Pancreas (tissue), 10 donors: ENCODE measurements at regions not wholly inside any gene's neighbourhood (a gene's known extent, or its start where the extent isn't known, plus 50 kb on each side); places are given as distances from the start of the nearest gene placed in this dataset.
A peak's percentile ranks its signal among the peaks of the same experiment; 100 is the strongest.

Experiments used
- ATAC-seq, 4 donors: fragments of 200-7000 bp; cut with Tn5 transposase; one replicate each; pipeline versions ENCODE4 v1.8.0 to v1.9.1; 2020; ENCODE audit warnings: mild to moderate bottlenecking in 4 of 4, moderate library complexity in 4 of 4
- DNase-seq, 6 donors: peaks; one replicate each; pipeline ENCODE4 v3.0.0-alpha.2; 2020
- FAIRE-seq: peaks from 2 replicates; lab custom pipeline; 2012; peaks lifted over from hg19 to GRCh38; lab: Jason Lieb, UNC
- H3K27ac ChIP-seq, 4 donors: fragments of 200-600 bp; sonication (generic); 1 replicate in 3 of 4; 2 replicates in 1 of 4; pipeline versions ENCODE4 v1.5.0 to v1.8.0; 2020
- H3K27me3 ChIP-seq, 4 donors: fragments of 200-600 bp; one replicate each; pipeline ENCODE4 v1.8.0; 2021
- H3K36me3 ChIP-seq, 3 donors: fragments of 200-600 bp; sonication (generic) in 1 of 3; one replicate each; pipeline versions ENCODE4 v1.5.0 to v1.8.0; 2020 to 2021
- H3K4me1 ChIP-seq, 3 donors: fragments of 200-600 bp; one replicate each; pipeline ENCODE4 v1.8.0; 2021
- H3K4me3 ChIP-seq, 4 donors: fragments of 200-600 bp; sonication (generic) in 2 of 4; one replicate each; pipeline versions ENCODE4 v1.5.0 to v1.8.0; 2020 to 2021
- H3K9me3 ChIP-seq, 4 donors: fragments of 200-600 bp; one replicate each; pipeline ENCODE4 v1.8.0; 2021
- WGBS, 2 donors: extraction: QIAGEN DNeasy Blood & Tissue Kit; methylation state at CpG; one replicate each; pipeline ENCODE4 v1.1.7; 2013; 5-methylcytosine and 5-hydroxymethylcytosine counted together
- intact Hi-C, 3 donors: fragments of 100-400 bp; cut with DNase I; formaldehyde crosslinking; loops; one replicate each; pipeline versions ENCODE4 v1.11.1 to v1.14.2; 2022
- TF ChIP-seq, protein P1 (sequence below), 4 donors: fragments of 200-600 bp; sonication (generic) in 3 of 4; IDR thresholded peaks; one replicate each; pipeline versions ENCODE4 v1.5.0 to v1.8.0; 2021; ENCODE audit warnings: antibody characterized with exemption in 4 of 4
- donor health status: healthy with polysubstance abuse.
- donor health status: DM: no; HTN: no; CAD: no; lungs with moderate emphysema.
- donor health status: DM: no; HTN: no; CAD: no.
- donor health status: control.
- donor health status: control.
- donor health status: Bipolar disorder and iron deficiency.
- donor health status: DM: yes; HTN: yes; CAD: no.
- donor health status: DM: no; HTN: no; CAD: no.
- donor health status: DM: no; HTN: no; CAD: no.
- donor health status: DM: yes; HTN: yes; CAD: no.

DNA sequence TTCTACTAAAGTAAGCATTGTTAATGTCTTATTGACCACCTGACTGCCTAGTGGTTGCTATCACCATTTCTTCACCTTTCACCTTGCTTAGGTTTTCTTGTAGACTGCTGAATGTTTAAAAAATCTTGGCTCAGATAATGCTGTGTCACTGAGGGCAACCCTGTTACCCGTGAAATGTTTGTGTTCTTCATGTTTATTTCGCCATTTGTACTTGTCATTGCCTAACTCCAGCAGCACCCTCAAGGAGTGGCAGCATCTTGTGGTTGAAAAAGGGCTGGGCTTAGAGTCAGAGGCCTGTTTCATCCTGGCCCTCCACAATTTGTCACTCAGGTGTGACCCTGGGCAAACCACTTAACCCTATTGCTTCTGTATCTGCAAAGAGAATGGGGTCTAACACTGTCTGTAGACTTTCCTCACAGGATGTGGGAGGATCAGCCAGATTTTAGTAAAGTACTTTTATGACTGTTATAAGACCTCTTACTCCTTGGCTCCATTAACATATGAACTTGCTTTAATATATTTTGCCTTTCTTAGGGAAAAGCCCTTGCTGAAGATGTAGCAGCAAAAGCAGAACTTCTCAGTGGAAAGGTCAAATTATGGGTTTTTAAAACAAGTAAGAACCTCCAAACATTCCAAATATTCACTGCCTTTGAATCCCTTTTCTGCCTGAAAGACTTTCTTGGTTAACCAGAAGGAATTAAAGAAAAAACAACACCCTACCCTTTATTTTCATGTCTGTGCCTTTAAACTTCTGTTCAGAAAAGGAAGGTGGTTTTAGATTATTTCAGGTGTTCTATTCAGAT is 154.5 kb upstream of the C11orf87 start:
- TF ChIP-seq, protein P1, sequence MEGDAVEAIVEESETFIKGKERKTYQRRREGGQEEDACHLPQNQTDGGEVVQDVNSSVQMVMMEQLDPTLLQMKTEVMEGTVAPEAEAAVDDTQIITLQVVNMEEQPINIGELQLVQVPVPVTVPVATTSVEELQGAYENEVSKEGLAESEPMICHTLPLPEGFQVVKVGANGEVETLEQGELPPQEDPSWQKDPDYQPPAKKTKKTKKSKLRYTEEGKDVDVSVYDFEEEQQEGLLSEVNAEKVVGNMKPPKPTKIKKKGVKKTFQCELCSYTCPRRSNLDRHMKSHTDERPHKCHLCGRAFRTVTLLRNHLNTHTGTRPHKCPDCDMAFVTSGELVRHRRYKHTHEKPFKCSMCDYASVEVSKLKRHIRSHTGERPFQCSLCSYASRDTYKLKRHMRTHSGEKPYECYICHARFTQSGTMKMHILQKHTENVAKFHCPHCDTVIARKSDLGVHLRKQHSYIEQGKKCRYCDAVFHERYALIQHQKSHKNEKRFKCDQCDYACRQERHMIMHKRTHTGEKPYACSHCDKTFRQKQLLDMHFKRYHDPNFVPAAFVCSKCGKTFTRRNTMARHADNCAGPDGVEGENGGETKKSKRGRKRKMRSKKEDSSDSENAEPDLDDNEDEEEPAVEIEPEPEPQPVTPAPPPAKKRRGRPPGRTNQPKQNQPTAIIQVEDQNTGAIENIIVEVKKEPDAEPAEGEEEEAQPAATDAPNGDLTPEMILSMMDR (IDR thresholded peaks at IDR 0.05) = no peak

DNA sequence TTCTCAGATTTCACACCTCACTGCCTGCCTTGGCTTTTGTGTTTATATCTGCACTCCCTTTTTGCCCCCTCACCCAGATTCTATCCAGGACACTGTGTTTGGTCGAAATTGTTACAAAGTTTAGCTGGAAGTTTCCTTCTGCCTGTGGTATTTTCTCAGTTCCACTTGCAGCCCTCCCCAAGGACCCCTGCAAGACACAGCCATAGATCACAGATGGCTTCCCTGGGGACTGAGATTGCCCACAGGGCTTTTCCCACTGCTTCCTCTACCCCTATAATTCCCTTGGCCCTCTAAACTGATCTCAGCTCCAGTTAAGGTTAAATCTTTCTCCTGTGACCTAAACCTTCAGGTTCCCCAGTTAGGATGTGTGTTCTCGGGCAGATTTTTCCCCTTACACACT is 146.1 kb upstream of the C11orf87 start:
- 53 to 54% methylated on average over 2 of the region's 2 CpGs for WGBS, 2 donors
- intact Hi-C loops = no loop called here
- Histone ChIP-seq H3K9me3 (no peaks in the 10 kb centered on the region), H3K4me1 (no peaks in the 10 kb centered on the region), H3K27ac (no peak overlapping the region), H3K4me3 (no peak overlapping the region), H3K36me3 (no peaks in the 10 kb centered on the region), H3K27me3 (no peaks in the 10 kb centered on the region)
- DNase-seq (no peak), ATAC-seq (no peak), FAIRE-seq (no peak)
- TF ChIP-seq, protein P1 (IDR thresholded peaks at IDR 0.05) = no peak

More for the DNA sequence above, 154.5 kb upstream of the C11orf87 start:
- intact Hi-C loops = no loop called here
- DNase-seq (no peak), FAIRE-seq (no peak), ATAC-seq (peak in 1 of 4 donors; percentile 29)
- Histone ChIP-seq H3K9me3 (no peaks in the 10 kb centered on the region), H3K27me3 (no peaks in the 10 kb centered on the region), H3K4me1 (no peaks in the 10 kb centered on the region), H3K4me3 (no peak overlapping the region), H3K36me3 (no peaks in the 10 kb centered on the region), H3K27ac (no peak overlapping the region)
- 21 to 25% methylated on average over 2 of the region's 2 CpGs for WGBS, 2 donors

- TF ChIP-seq, protein P1 (IDR thresholded peaks at IDR 0.05) = no peak
- H3K36me3 ChIP-seq = no peaks in the 10 kb centered on the region
- no peak for ATAC-seq
- H3K9me3 ChIP-seq = no peaks in the 10 kb centered on the region
- H3K27ac ChIP-seq = no peak overlapping the region
- DNase-seq = no peak
- intact Hi-C loops = no loop called here
- no peak overlapping the region for H3K4me3 ChIP-seq
- 32 to 54% methylated on average over 2 of the region's 2 CpGs for WGBS, 2 donors
- H3K27me3 ChIP-seq = no peaks in the 10 kb centered on the region
- no peaks in the 10 kb centered on the region for H3K4me1 ChIP-seq
- FAIRE-seq = no peak
Observed at GRCh38 chr11:109285465-109285864, 136.5 kb upstream of the C11orf87 start.

DNA sequence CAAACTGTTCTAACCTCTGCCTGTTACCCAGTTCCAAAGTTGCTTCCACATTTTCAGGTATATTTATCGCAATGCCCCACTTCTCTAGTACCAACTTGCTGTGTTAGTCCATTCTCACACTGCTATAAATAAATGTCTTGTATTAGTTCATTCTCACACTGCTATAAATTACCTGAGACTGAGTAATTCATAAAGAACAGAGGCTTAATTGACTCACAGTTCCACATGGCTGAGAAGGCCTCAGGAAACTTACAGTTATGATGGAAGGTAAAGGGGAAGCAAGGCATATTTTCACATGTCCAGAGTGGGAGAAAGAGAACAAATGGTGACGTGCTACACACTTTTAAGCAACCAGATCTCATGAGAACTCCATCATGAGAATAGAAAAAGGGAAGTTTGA is 130.4 kb upstream of the C11orf87 start:
- no peak for DNase-seq
- 71 to 77% methylated on average over 2 of the region's 2 CpGs for WGBS, 2 donors
- H3K4me1 ChIP-seq = no peaks in the 10 kb centered on the region
- no peak for ATAC-seq
- H3K27me3 ChIP-seq = no peaks in the 10 kb centered on the region
- H3K36me3 ChIP-seq = no peaks in the 10 kb centered on the region
- H3K9me3 ChIP-seq = no peaks in the 10 kb centered on the region
- no peak overlapping the region for H3K27ac ChIP-seq
- H3K4me3 ChIP-seq = no peak overlapping the region
- intact Hi-C loops = no loop called here
- TF ChIP-seq, protein P1 (IDR thresholded peaks at IDR 0.05) = no peak
- FAIRE-seq = no peak

DNA sequence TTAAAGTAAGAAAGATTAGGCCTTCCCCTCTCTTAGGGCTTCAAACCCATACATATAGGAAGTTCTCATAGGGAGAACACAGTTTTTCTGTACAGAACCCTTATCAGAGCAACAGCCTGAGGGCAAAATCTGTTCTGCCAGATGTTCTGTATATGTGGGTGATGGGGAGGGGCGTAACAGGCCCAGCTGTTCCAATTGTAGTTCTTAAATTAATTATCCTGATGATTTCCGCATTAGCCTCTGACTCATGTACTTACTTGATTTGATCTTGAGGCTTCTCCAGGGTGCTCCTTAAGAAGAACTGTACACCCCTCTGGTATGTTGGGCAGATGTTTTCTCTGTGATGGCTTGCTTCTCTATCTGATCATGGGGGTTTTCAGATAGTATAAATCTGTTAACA is 123.1 kb upstream of the C11orf87 start:
- Histone ChIP-seq H3K27ac (no peak overlapping the region), H3K27me3 (no peaks in the 10 kb centered on the region), H3K4me1 (no peaks in the 10 kb centered on the region), H3K4me3 (no peak overlapping the region), H3K36me3 (no peaks in the 10 kb centered on the region), H3K9me3 (no peaks in the 10 kb centered on the region)
- 85 to 93% methylated on average over 2 of the region's 2 CpGs for WGBS, 2 donors
- ATAC-seq = no peak
- DNase-seq = no peak
- TF ChIP-seq, protein P1 (IDR thresholded peaks at IDR 0.05) = no peak
- intact Hi-C loops = no loop called here
- no peak for FAIRE-seq
